ENCODE measurements at regions not wholly inside any gene's neighbourhood (a gene's known extent, or its start where the extent isn't known, plus 50 kb on each side); places are given as distances from the start of the nearest gene placed in this dataset.
"Not testable (repeated sequence)": the region's sequence is repeated elsewhere in the genome, so short reads cannot be mapped to it uniquely, and the experiment has no call there.

DNA sequence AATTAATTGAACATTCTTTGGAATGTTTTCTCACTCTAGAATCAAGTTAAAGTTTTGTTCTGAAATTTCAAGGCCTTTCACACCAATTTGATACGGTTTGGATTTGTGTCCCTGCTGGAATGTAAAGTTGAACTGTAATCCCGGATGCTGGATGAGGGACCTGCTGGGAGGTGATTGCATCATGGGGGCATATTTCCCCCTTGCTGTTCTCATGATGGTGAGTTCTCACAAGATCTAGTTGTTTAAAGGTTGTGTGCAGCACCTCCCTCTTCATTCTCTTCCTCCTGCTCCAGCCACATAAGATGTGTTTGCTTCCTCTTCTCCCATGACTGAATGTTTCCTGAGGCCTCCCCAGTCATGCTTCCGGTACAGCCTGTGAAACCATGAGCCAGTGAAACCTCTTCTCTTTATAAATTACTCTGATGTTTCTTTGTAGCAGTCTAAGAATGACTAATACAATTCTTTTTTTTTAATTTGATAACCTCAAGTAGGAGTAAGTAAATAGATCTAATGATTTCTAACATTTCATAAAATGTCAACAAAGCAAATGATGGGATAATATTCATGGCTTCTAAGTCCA is 144.2 kb upstream of the CDH7 start:
- no peak overlapping the region for H3K4me3 Mint-ChIP-seq
- ATAC-seq (no peak), DNase-seq (no peak)
- intact Hi-C loops (cut with micrococcal nuclease) = no loop called here
- H3K9me3 Mint-ChIP-seq = peaks cover 13% of the 10 kb centered on the region
- TF ChIP-seq, protein P1, sequence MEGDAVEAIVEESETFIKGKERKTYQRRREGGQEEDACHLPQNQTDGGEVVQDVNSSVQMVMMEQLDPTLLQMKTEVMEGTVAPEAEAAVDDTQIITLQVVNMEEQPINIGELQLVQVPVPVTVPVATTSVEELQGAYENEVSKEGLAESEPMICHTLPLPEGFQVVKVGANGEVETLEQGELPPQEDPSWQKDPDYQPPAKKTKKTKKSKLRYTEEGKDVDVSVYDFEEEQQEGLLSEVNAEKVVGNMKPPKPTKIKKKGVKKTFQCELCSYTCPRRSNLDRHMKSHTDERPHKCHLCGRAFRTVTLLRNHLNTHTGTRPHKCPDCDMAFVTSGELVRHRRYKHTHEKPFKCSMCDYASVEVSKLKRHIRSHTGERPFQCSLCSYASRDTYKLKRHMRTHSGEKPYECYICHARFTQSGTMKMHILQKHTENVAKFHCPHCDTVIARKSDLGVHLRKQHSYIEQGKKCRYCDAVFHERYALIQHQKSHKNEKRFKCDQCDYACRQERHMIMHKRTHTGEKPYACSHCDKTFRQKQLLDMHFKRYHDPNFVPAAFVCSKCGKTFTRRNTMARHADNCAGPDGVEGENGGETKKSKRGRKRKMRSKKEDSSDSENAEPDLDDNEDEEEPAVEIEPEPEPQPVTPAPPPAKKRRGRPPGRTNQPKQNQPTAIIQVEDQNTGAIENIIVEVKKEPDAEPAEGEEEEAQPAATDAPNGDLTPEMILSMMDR (IDR thresholded peaks at IDR 0.05) = no peak
- ChIA-PET CTCF (no interaction called here), POLR2A (no interaction called here)
- H3K27me3 Mint-ChIP-seq = no peaks in the 10 kb centered on the region
- H3K27ac Mint-ChIP-seq = no peak overlapping the region
- H3K36me3 Mint-ChIP-seq (ENCODE audit: low read depth) = no peaks in the 10 kb centered on the region
- H3K4me1 Mint-ChIP-seq (ENCODE audit: low read depth) = no peaks in the 10 kb centered on the region

DNA sequence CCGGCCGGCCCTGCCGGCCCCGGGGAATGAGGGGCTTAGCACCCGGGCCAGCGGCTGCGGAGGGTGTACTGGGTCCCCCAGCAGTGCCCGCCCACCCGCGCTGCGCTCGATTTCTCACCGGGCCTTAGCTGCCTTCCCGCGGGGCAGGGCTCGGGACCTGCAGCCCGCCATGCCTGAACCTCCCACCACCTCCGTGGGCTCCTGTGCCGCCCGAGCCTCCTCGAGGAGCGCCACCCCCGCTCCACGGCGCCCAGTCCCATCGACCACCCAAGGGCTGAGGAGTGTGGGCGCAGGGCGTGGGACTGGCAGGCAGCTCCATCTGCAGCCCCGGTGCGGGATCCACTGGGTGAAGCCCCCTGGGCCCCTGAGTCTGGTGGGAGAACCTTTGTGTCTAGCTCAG is 145.5 kb upstream of the CDH7 start:
- POLR2A ChIA-PET; ATAC-seq; H3K36me3 Mint-ChIP-seq (ENCODE audit: low read depth); H3K27ac Mint-ChIP-seq; H3K27me3 Mint-ChIP-seq; H3K4me1 Mint-ChIP-seq (ENCODE audit: low read depth); DNase-seq; CTCF ChIA-PET; H3K4me3 Mint-ChIP-seq; intact Hi-C loops (cut with micrococcal nuclease): not testable (repeated sequence)
- H3K9me3 Mint-ChIP-seq = peaks cover 13% of the 10 kb centered on the region

DNA sequence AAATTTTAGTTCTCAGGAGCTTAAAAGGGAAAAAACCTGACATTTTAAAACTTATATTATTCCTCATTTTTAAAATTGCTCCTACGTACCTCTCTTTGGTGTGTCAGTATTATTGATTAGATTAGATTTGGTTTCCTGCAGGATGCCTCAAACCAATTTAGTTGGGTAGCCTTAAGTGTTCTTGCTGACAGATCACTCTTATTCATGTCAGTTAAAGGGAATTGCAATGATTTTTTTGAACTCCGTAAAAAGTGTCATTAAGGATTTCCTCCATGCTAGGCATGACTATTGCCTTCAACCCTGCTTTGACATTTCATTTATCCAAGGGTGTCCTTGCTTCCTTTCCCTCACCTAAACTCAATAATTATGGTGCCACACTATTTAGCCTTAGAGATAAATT is 149.0 kb upstream of the CDH7 start:
- no peaks in the 10 kb centered on the region for H3K27me3 Mint-ChIP-seq
- no peak overlapping the region for H3K4me3 Mint-ChIP-seq
- peaks cover 9% of the 10 kb centered on the region for H3K9me3 Mint-ChIP-seq
- no peak overlapping the region for H3K27ac Mint-ChIP-seq
- H3K4me1 Mint-ChIP-seq (ENCODE audit: low read depth) = no peaks in the 10 kb centered on the region
- DNase-seq (no peak), ATAC-seq (no peak)
- TF ChIP-seq, protein P1 (IDR thresholded peaks at IDR 0.05) = no peak
- intact Hi-C loops (cut with micrococcal nuclease) = no loop called here
- CTCF ChIA-PET = no interaction called here
- no peaks in the 10 kb centered on the region for H3K36me3 Mint-ChIP-seq (ENCODE audit: low read depth)
- POLR2A ChIA-PET = no interaction called here

DNA sequence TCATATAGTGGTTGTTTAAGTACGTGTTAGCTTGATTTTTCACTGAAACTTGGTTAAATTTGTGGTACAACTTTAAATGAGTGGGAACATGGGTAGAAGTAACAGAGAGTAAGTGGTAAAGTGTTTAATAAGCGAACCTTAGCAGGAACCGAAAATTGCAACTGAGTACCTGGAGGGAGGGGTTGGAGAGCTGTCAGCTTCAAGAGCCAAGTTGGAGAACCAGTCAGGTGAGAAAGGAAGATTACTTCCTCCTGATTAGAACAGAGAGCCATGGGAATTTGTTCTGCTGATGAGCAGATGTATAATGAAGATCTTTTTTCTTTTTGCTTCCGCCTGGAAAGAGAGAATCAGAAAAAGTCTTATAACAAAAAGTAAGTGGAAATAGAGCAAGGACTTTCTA is 158.4 kb upstream of the CDH7 start:
- H3K4me1 Mint-ChIP-seq (ENCODE audit: low read depth) = no peaks in the 10 kb centered on the region
- POLR2A ChIA-PET = no interaction called here

DNA sequence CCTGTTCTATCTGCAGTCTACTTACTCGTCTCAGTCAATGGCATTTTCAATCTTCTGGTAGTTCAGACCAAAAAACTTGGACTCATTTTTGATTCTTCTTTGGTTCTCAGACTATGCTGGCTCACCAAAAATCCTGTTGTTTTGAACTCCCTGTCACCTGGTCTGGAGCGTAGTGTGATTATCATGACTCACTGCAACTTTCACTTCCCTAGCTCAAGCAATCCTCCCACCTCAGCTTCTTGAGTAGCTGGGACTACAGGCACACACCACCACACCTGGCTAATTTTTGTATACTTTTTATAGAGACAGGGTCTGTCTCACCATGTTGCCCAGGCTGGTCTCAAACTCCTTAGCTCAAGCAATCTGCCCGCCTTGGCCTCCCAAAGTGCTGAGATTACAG is 163.3 kb upstream of the CDH7 start:
- ATAC-seq (no peak), DNase-seq (no peak)
- H3K27ac Mint-ChIP-seq = no peak overlapping the region
- ChIA-PET POLR2A (no interaction called here), CTCF (no interaction called here)
- intact Hi-C loops (cut with micrococcal nuclease) = no loop called here
- TF ChIP-seq, protein P1 (IDR thresholded peaks at IDR 0.05) = no peak
- H3K36me3 Mint-ChIP-seq (ENCODE audit: low read depth) = no peaks in the 10 kb centered on the region
- H3K27me3 Mint-ChIP-seq = no peaks in the 10 kb centered on the region
- H3K4me1 Mint-ChIP-seq (ENCODE audit: low read depth) = no peaks in the 10 kb centered on the region
- no peak overlapping the region for H3K4me3 Mint-ChIP-seq
- peaks cover 18% of the 10 kb centered on the region for H3K9me3 Mint-ChIP-seq

More for the DNA sequence above, 158.4 kb upstream of the CDH7 start:
- H3K9me3 Mint-ChIP-seq = peaks cover 14% of the 10 kb centered on the region
- no peaks in the 10 kb centered on the region for H3K36me3 Mint-ChIP-seq (ENCODE audit: low read depth)
- ATAC-seq = no peak
- intact Hi-C loops (cut with micrococcal nuclease) = no loop called here
- TF ChIP-seq, protein P1 (IDR thresholded peaks at IDR 0.05) = no peak
- no peak for DNase-seq
- H3K4me3 Mint-ChIP-seq = no peak overlapping the region
- CTCF ChIA-PET = no interaction called here
- H3K27me3 Mint-ChIP-seq = no peaks in the 10 kb centered on the region
- H3K27ac Mint-ChIP-seq = no peak overlapping the region

DNA sequence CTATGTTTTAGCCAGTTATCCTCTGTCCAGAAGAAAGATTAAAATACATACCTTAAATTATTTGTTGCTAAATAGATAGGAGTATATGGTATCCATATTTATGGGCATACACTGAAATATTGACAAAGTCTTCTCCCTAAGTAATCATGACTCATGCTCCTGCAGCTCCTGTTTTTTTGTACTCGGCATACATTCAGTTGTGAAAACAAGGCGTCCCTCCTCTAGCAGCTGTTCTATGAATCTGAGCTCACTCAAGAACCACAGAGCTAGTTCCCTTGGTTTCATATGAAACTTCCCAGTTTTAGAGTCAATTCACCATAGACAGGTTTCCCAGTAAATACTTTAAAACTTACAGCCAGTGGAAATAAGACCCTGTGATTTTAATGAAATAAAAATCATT is 168.7 kb upstream of the CDH7 start:
- CTCF ChIA-PET; ATAC-seq; H3K4me1 Mint-ChIP-seq (ENCODE audit: low read depth); POLR2A ChIA-PET; H3K27ac Mint-ChIP-seq; DNase-seq; H3K36me3 Mint-ChIP-seq (ENCODE audit: low read depth); H3K4me3 Mint-ChIP-seq; intact Hi-C loops (cut with micrococcal nuclease); H3K27me3 Mint-ChIP-seq: not testable (repeated sequence)
- H3K9me3 Mint-ChIP-seq = peaks cover 17% of the 10 kb centered on the region
